Loucy (cell line): ENCODE measurements at regions not wholly inside any gene's neighbourhood (a gene's known extent, or its start where the extent isn't known, plus 50 kb on each side); places are given as distances from the start of the nearest gene placed in this dataset.

Experiments
- H2AFZ ChIP-seq: fragments of 200-600 bp; sonication (generic); 2 replicates; pipeline ENCODE4 v1.6.0; 2016; ENCODE audit warnings: antibody characterized with exemption, mild to moderate bottlenecking, low read length, moderate library complexity
- H3F3A ChIP-seq: fragments of 200-600 bp; 2 replicates; pipeline ENCODE4 v1.6.0; 2016; ENCODE audit warnings: antibody characterized with exemption, low read depth, mild to moderate bottlenecking
- H3K27me3 ChIP-seq: fragments of 200-600 bp; sonication (generic); 2 replicates; pipeline ENCODE4 v1.6.1; 2014; ENCODE audit warnings: low read length, mild to moderate bottlenecking; ENCODE audit not compliant: insufficient read depth, poor library complexity, severe bottlenecking
- H3K36me3 ChIP-seq: fragments of 200-600 bp; sonication (generic); 2 replicates; pipeline ENCODE4 v1.6.1; 2016; ENCODE audit warnings: low read length; ENCODE audit not compliant: insufficient read depth
- H3K4me1 ChIP-seq: fragments of 200-600 bp; sonication (generic); 2 replicates; pipeline ENCODE4 v1.5.1; 2014; ENCODE audit warnings: low read length, mild to moderate bottlenecking; ENCODE audit not compliant: insufficient read depth, poor library complexity, severe bottlenecking
- H3K4me2 ChIP-seq: fragments of 200-600 bp; sonication (generic); 2 replicates; pipeline ENCODE4 v1.6.0; 2014; ENCODE audit warnings: antibody characterized with exemption, low read length, low read depth, mild to moderate bottlenecking; ENCODE audit not compliant: poor library complexity, severe bottlenecking
- H3K4me3 ChIP-seq: fragments of 200-600 bp; sonication (generic); 2 replicates; pipeline ENCODE4 v1.5.1; 2014; ENCODE audit warnings: low read length, mild to moderate bottlenecking, mixed read lengths; ENCODE audit not compliant: poor library complexity, severe bottlenecking
- H3K79me2 ChIP-seq: fragments of 200-600 bp; sonication (generic); 2 replicates; pipeline ENCODE4 v1.6.1; 2014; ENCODE audit warnings: low read length; ENCODE audit not compliant: insufficient read depth
- H3K9ac ChIP-seq: fragments of 200-600 bp; sonication (generic); 2 replicates; pipeline ENCODE4 v1.6.0; 2014; ENCODE audit warnings: mild to moderate bottlenecking, low read depth, low read length, moderate library complexity; ENCODE audit not compliant: poor library complexity, severe bottlenecking
- H3K9me2 ChIP-seq: fragments of 200-600 bp; sonication (generic); replicated peaks from 2 replicates; pipeline ENCODE4 v1.6.1; 2016; ENCODE audit warnings: low read depth, low read length, mixed read lengths
- H3K9me3 ChIP-seq: fragments of 200-600 bp; sonication (generic); 2 replicates; pipeline ENCODE4 v1.6.1; 2014; ENCODE audit warnings: mild to moderate bottlenecking, antibody characterized with exemption, low read length, low read depth; ENCODE audit not compliant: insufficient read depth
- H4K20me1 ChIP-seq: fragments of 200-600 bp; sonication (generic); 2 replicates; pipeline ENCODE4 v1.6.0; 2014; ENCODE audit warnings: antibody characterized with exemption, low read length, mild to moderate bottlenecking; ENCODE audit not compliant: insufficient read depth, poor library complexity, severe bottlenecking
- EZH2phosphoT487 ChIP-seq: fragments of 200-600 bp; IDR thresholded peaks from 2 replicates; pipeline ENCODE4 v1.6.1; 2018; ENCODE audit warnings: antibody characterized with exemption, mild to moderate bottlenecking, moderate library complexity, borderline replicate concordance
- TF ChIP-seq, protein P1 (sequence below): fragments of 200-600 bp; sonication (generic); conservative IDR thresholded peaks from 2 replicates; pipeline ENCODE4 v1.5.1; 2014; ENCODE audit warnings: mild to moderate bottlenecking, antibody characterized with exemption, low read length

DNA sequence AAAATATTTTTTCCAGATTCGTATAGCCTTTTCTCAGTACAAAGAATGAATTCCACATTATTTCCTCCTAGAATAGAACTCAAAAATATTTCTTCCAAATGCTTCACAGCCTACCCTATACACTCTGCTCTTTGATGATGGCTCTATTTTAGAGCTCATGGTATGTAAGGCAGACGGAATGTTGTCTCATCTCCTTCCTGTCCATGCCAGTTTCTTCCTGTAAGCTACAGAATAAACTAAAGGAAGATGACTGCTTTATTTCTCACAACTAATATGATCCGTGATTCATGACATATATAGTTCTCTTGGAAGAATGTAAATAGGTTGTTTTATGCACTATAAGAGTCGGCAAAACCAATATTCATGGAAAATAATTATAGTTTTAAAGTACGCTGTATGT is 723.1 kb downstream of the CDH11 start:
- Histone ChIP-seq H3K9me2 (no peaks in the 10 kb centered on the region), H3K9ac (no peak overlapping the region), H4K20me1 (no peaks in the 10 kb centered on the region), H3K79me2 (no peaks in the 10 kb centered on the region), H3K27me3 (no peaks in the 10 kb centered on the region), H3F3A (no peaks in the 10 kb centered on the region), H2AFZ (no peak overlapping the region), H3K4me2 (no peak overlapping the region), H3K4me1 (no peaks in the 10 kb centered on the region), H3K9me3 (no peaks in the 10 kb centered on the region), H3K36me3 (no peaks in the 10 kb centered on the region), H3K4me3 (no peak overlapping the region)
- no peak for TF ChIP-seq EZH2phosphoT487
- TF ChIP-seq, protein P1, sequence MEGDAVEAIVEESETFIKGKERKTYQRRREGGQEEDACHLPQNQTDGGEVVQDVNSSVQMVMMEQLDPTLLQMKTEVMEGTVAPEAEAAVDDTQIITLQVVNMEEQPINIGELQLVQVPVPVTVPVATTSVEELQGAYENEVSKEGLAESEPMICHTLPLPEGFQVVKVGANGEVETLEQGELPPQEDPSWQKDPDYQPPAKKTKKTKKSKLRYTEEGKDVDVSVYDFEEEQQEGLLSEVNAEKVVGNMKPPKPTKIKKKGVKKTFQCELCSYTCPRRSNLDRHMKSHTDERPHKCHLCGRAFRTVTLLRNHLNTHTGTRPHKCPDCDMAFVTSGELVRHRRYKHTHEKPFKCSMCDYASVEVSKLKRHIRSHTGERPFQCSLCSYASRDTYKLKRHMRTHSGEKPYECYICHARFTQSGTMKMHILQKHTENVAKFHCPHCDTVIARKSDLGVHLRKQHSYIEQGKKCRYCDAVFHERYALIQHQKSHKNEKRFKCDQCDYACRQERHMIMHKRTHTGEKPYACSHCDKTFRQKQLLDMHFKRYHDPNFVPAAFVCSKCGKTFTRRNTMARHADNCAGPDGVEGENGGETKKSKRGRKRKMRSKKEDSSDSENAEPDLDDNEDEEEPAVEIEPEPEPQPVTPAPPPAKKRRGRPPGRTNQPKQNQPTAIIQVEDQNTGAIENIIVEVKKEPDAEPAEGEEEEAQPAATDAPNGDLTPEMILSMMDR: no peak

DNA sequence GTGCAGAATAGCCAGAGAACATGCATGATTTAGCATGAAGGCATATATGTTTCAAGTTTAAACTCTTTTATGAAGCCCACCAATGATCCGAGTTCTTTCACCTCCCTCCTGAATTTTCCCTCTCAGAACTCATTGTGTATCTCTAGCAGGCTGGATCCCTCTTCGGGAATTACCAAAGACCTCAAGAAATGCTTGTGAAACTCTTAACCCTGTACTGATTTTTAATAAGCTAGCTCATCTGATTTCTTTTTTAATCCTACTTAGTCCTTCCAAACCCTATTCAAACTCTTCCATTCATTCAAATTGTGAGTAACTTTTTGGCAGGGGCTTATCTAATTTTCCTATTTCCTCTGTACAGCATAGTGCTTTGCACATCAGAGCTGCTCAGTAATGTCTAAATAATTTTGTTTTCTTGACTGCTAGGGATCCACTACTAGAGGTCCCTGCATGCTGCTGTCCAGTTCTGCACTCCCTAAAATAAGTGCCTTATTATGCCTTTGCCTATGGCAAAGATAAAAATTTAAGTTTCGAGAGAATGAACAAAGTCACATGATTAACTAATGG is 723.8 kb downstream of the CDH11 start:
- Histone ChIP-seq H3F3A (no peaks in the 10 kb centered on the region), H2AFZ (no peak overlapping the region), H3K4me2 (no peak overlapping the region), H3K4me3 (no peak overlapping the region), H3K9me2 (no peaks in the 10 kb centered on the region), H4K20me1 (no peaks in the 10 kb centered on the region), H3K9ac (no peak overlapping the region), H3K79me2 (no peaks in the 10 kb centered on the region), H3K9me3 (no peaks in the 10 kb centered on the region), H3K36me3 (no peaks in the 10 kb centered on the region), H3K27me3 (no peaks in the 10 kb centered on the region), H3K4me1 (no peaks in the 10 kb centered on the region)
- TF ChIP-seq EZH2phosphoT487: no peak
- TF ChIP-seq, protein P1: no peak

DNA sequence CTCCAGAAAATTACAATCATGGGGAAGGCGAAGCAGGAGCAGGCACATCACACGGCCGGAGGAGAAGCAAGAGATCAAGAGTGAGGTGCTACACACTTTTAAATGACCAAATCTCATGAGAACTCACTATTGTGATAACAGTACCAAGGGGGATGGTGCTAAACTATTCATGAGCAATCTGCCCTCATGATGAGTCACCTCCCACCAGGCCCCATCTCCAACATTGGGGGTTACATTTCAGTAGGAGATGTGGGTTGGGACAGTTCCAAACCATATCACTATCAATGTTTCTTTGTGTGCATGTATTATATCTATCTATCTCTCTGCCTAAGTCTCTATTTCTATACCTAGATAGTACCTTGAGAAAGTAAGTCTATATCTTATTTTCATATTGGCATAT is 724.8 kb downstream of the CDH11 start:
- no peaks in the 10 kb centered on the region for H4K20me1 ChIP-seq
- no peaks in the 10 kb centered on the region for H3K9me3 ChIP-seq
- H3K36me3 ChIP-seq: no peaks in the 10 kb centered on the region
- no peak overlapping the region for H3K9ac ChIP-seq
- H3F3A ChIP-seq: no peaks in the 10 kb centered on the region
- H3K4me3 ChIP-seq: no peak overlapping the region
- no peaks in the 10 kb centered on the region for H3K27me3 ChIP-seq
- no peaks in the 10 kb centered on the region for H3K79me2 ChIP-seq
- H3K9me2 ChIP-seq: no peaks in the 10 kb centered on the region
- no peak overlapping the region for H2AFZ ChIP-seq
- no peak overlapping the region for H3K4me2 ChIP-seq
- TF ChIP-seq EZH2phosphoT487: no peak
- TF ChIP-seq, protein P1: no peak
- H3K4me1 ChIP-seq: no peaks in the 10 kb centered on the region
